ES-I3 (cell line): ENCODE measurements at regions not wholly inside any gene's neighbourhood (a gene's known extent, or its start where the extent isn't known, plus 50 kb on each side); places are given as distances from the start of the nearest gene placed in this dataset.

Experiments
- H3K36me3 ChIP-seq: 2 replicates; pipeline ENCODE4 v1.6.1; 2013; ENCODE audit warnings: mild to moderate bottlenecking, low read length, control low read depth, moderate library complexity; ENCODE audit not compliant: insufficient read depth
- H3K4me1 ChIP-seq: 2 replicates; pipeline ENCODE4 v1.6.1; 2013; ENCODE audit warnings: mild to moderate bottlenecking, control low read depth, low read length; ENCODE audit not compliant: insufficient read depth
- H3K9ac ChIP-seq: 2 replicates; pipeline ENCODE4 v1.6.1; 2013; ENCODE audit warnings: low read depth, mild to moderate bottlenecking, low read length, moderate library complexity
- H3K9me3 ChIP-seq: 2 replicates; pipeline ENCODE4 v1.6.1; 2013; ENCODE audit warnings: mild to moderate bottlenecking, low read length, moderate library complexity; ENCODE audit not compliant: control insufficient read depth, insufficient read depth

DNA sequence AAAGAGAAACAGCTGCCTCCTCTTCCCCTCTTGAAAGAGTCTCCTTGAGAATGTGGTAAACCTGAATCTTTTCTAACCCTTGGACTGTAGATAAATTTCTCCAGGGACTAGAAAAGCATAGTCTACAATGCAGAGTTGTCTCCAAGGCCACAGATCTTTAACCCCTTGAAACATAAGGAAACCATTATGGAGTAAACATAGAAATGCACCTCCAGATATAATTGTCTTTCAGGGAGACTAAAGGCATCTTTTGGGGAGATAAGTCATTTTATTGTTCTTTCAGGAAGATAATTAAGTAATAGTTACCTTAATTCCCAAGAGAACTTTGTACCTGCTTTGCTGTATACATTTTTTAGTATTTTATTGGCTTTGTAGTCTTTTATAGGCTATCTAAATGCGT is 373.6 kb upstream of the GRIA1 start:
- H3K36me3 ChIP-seq, result no peaks in the 10 kb centered on the region
- H3K9ac ChIP-seq, result no peak overlapping the region
- H3K9me3 ChIP-seq, result no peaks in the 10 kb centered on the region
- no peaks in the 10 kb centered on the region for H3K4me1 ChIP-seq

- H3K9me3 ChIP-seq, result no peaks in the 10 kb centered on the region
- no peak overlapping the region for H3K9ac ChIP-seq
- H3K36me3 ChIP-seq, result no peaks in the 10 kb centered on the region
- no peaks in the 10 kb centered on the region for H3K4me1 ChIP-seq
Observed at GRCh38 chr5:153118018-153118417, 372.5 kb upstream of the GRIA1 start.

GRCh38 chr5:153122403-153122802 is 368.1 kb upstream of the GRIA1 start:
- Histone ChIP-seq H3K4me1 (no peaks in the 10 kb centered on the region), H3K9ac (no peak overlapping the region), H3K36me3 (no peaks in the 10 kb centered on the region), H3K9me3 (no peaks in the 10 kb centered on the region)

GRCh38 chr5:153130296-153130695 is 360.2 kb upstream of the GRIA1 start:
- H3K36me3 ChIP-seq, result no peaks in the 10 kb centered on the region
- no peaks in the 10 kb centered on the region for H3K4me1 ChIP-seq
- no peaks in the 10 kb centered on the region for H3K9me3 ChIP-seq
- no peak overlapping the region for H3K9ac ChIP-seq

GRCh38 chr5:153135411-153135810 is 355.1 kb upstream of the GRIA1 start:
- Histone ChIP-seq H3K36me3 (no peaks in the 10 kb centered on the region), H3K4me1 (no peaks in the 10 kb centered on the region), H3K9ac (no peak overlapping the region), H3K9me3 (no peaks in the 10 kb centered on the region)

DNA sequence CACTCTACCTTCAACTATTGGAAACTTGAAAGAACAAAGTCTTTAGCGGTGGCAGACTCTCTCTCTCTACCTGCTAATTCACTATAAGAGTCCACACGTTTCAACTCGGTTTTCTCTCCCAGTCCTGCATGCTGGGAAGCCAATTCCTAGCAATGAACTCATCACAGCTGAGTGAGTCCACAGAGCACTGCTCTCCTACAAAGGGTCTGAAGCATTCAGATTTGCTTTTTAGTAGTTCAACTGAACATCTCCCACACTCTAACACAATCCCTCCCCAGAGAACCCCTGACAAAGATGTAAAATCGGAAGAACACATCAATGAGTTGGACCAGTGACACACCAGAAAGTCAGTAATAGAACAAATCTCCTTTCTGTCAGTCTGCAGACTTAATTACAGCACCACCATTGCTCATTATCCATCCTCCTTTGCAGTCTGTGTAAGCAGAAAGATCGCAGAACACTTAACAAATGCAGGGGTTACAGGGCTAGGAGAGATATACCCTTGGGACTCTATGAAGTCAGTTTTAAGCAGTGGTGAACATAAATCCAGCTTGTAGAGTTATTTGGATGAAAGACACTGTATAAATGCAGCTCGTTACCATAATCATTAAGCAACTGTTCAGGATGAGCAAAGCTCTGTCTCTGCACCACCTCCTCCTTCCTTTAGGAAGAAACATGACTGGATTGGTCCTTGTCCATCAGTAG is 353.4 kb upstream of the GRIA1 start:
- Histone ChIP-seq H3K9ac (no peak overlapping the region), H3K36me3 (no peaks in the 10 kb centered on the region), H3K4me1 (no peaks in the 10 kb centered on the region), H3K9me3 (no peaks in the 10 kb centered on the region)

GRCh38 chr5:153147891-153148623 is 342.4 kb upstream of the GRIA1 start:
- no peaks in the 10 kb centered on the region for H3K4me1 ChIP-seq
- H3K9me3 ChIP-seq, result no peaks in the 10 kb centered on the region
- H3K36me3 ChIP-seq, result no peaks in the 10 kb centered on the region
- no peak overlapping the region for H3K9ac ChIP-seq

GRCh38 chr5:153148624-153148976 is 341.9 kb upstream of the GRIA1 start:
- H3K9ac ChIP-seq, result no peak overlapping the region
- no peaks in the 10 kb centered on the region for H3K36me3 ChIP-seq
- no peaks in the 10 kb centered on the region for H3K4me1 ChIP-seq

GRCh38 chr5:153151558-153151957 is 338.9 kb upstream of the GRIA1 start:
- no peak overlapping the region for H3K9ac ChIP-seq
- H3K4me1 ChIP-seq, result no peaks in the 10 kb centered on the region
- no peaks in the 10 kb centered on the region for H3K36me3 ChIP-seq
- no peaks in the 10 kb centered on the region for H3K9me3 ChIP-seq

More at GRCh38 chr5:153148624-153148976, 341.9 kb upstream of the GRIA1 start:
- H3K9me3 ChIP-seq, result no peaks in the 10 kb centered on the region

- H3K9me3 ChIP-seq, result no peaks in the 10 kb centered on the region
- no peaks in the 10 kb centered on the region for H3K4me1 ChIP-seq
- H3K36me3 ChIP-seq, result no peaks in the 10 kb centered on the region
- H3K9ac ChIP-seq, result no peak overlapping the region
Observed at GRCh38 chr5:153153086-153153485, 337.4 kb upstream of the GRIA1 start.

GRCh38 chr5:153157156-153157555 is 333.3 kb upstream of the GRIA1 start:
- no peaks in the 10 kb centered on the region for H3K9me3 ChIP-seq
- no peak overlapping the region for H3K9ac ChIP-seq
- H3K4me1 ChIP-seq, result peaks cover 15% of the 10 kb centered on the region; the same call in 1 of the 2 replicates
- no peaks in the 10 kb centered on the region for H3K36me3 ChIP-seq

DNA sequence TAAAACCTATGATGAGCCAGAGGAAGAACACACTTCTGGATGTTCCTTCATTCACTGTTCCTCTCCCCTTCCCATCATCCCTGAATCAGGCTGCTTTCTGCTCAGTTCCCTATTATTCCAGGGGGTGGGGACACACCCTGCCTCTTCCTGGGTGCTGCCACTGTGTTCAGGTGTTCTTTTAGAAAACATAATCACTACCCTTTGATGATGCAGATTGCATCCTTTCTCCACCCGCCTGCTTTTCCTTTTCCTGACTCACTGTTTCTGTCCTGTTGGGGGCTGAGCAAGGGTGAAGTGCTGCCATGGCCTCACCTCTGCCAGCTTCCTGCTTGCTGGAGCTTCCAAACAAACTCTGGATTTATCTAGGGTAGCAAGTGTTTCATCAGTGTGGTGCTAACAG is 331.9 kb upstream of the GRIA1 start:
- Histone ChIP-seq H3K4me1 (peaks cover 15% of the 10 kb centered on the region; the same call in 1 of the 2 replicates), H3K36me3 (no peaks in the 10 kb centered on the region), H3K9me3 (no peaks in the 10 kb centered on the region), H3K9ac (no peak overlapping the region)

- H3K4me1 ChIP-seq, result peaks cover 15% of the 10 kb centered on the region; the same call in 1 of the 2 replicates
- no peaks in the 10 kb centered on the region for H3K9me3 ChIP-seq
- H3K9ac ChIP-seq, result no peak overlapping the region
- H3K36me3 ChIP-seq, result no peaks in the 10 kb centered on the region
Observed at GRCh38 chr5:153159616-153160015, 330.9 kb upstream of the GRIA1 start.

- H3K36me3 ChIP-seq, result no peaks in the 10 kb centered on the region
- H3K9ac ChIP-seq, result no peak overlapping the region
- no peaks in the 10 kb centered on the region for H3K9me3 ChIP-seq
- no peaks in the 10 kb centered on the region for H3K4me1 ChIP-seq
Observed at GRCh38 chr5:153168241-153168640, 322.2 kb upstream of the GRIA1 start.

DNA sequence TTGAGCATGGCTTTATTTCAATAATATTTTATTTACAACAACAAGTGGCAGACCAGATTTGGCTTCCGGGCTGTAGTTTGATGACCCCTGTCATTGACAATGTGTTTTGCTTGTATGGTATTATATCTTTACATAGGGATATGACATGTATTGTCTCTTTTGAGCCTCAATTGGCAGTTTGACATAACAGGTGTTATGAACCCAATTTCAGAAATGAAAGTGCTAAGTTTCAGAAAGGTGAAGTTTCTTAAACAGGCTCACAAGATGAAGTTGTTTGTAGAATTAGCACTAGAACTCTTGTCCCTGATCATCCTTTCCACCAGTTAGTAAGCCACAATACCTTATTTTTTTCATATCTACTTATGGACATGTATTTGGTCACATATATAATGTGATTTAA is 303.0 kb upstream of the GRIA1 start:
- no peaks in the 10 kb centered on the region for H3K36me3 ChIP-seq
- no peak overlapping the region for H3K9ac ChIP-seq
- H3K4me1 ChIP-seq, result no peaks in the 10 kb centered on the region
- H3K9me3 ChIP-seq, result no peaks in the 10 kb centered on the region
